ENCODE measurements at regions not wholly inside any gene's neighbourhood (a gene's known extent, or its start where the extent isn't known, plus 50 kb on each side); places are given as distances from the start of the nearest gene placed in this dataset.

DNA sequence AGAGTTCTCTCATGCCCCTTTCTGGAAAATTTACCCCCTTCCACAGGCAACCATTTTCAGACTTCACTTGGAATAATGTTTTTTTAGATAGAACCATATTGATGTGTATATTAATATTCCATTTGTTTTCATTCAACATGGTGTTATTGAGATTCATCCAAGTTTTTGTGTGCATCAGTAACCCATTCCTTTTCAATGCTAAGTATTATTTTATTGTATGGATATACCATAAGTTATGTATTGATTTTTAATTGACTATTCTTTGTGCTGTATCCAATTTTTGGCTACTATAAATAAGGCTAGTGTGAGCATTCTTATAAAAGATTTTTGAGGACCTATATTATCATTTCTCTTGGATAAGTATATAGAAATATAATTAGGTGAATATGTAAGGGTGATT lies 1025.7 kb downstream of the GRM8 start:
- TF ChIP-seq, protein P1, sequence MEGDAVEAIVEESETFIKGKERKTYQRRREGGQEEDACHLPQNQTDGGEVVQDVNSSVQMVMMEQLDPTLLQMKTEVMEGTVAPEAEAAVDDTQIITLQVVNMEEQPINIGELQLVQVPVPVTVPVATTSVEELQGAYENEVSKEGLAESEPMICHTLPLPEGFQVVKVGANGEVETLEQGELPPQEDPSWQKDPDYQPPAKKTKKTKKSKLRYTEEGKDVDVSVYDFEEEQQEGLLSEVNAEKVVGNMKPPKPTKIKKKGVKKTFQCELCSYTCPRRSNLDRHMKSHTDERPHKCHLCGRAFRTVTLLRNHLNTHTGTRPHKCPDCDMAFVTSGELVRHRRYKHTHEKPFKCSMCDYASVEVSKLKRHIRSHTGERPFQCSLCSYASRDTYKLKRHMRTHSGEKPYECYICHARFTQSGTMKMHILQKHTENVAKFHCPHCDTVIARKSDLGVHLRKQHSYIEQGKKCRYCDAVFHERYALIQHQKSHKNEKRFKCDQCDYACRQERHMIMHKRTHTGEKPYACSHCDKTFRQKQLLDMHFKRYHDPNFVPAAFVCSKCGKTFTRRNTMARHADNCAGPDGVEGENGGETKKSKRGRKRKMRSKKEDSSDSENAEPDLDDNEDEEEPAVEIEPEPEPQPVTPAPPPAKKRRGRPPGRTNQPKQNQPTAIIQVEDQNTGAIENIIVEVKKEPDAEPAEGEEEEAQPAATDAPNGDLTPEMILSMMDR (IDR thresholded peaks at IDR 0.05; ENCODE audit: control insufficient read depth, insufficient read depth, low read depth, low read length, missing control alignments) = no peak
- no peak for DNase-seq (ENCODE audit: low read depth)
- no peak overlapping the region for H3K4me3 ChIP-seq (ENCODE audit: control insufficient read depth, low read depth, low read length)

DNA sequence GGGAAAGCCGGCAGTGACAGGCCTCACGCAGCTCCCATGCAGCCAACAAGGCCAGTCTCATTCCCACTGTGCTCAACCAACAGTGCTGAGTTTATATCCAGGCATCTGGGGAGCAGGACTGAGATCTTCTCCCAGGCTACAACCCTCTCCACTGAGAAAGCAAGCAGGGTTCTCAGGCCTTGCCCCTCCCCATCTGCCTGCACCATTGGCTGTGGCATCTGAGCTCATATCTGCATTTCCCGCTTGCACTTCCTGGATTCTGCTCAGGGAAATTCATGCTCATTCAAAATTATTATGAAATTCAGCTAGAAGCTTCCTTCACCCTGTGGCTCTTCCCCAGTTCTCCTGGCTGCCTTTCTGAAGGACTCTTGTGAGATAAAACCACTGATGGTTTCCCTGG lies 1029.0 kb downstream of the GRM8 start:
- TF ChIP-seq, protein P1 (IDR thresholded peaks at IDR 0.05; ENCODE audit: control insufficient read depth, insufficient read depth, low read depth, low read length, missing control alignments) = no peak
- no peak overlapping the region for H3K4me3 ChIP-seq (ENCODE audit: control insufficient read depth, low read depth, low read length)
- DNase-seq (ENCODE audit: low read depth) = no peak

DNA sequence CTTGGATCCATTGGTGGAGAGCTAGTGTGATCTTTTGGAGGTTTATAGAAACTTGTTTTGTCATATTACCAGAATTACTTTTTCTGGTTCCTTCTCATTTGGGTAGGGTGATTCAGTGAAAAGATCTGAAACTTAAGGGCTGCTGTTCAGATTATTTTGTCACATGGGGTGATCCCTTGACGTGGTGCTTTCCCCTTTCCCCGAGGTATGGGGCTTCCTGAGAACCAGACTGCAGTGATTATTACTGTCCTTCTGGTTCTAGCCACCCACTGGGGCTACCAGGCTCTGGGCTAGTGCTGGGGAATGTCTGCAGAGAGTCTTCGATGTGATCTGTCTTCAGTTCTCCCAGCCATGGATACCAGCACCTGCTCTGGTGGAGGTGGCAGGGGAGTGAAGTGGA lies 1030.0 kb downstream of the GRM8 start:
- TF ChIP-seq, protein P1 (IDR thresholded peaks at IDR 0.05; ENCODE audit: control insufficient read depth, insufficient read depth, low read depth, low read length, missing control alignments) = no peak
- DNase-seq (ENCODE audit: low read depth) = no peak
- no peak overlapping the region for H3K4me3 ChIP-seq (ENCODE audit: control insufficient read depth, low read depth, low read length)

DNA sequence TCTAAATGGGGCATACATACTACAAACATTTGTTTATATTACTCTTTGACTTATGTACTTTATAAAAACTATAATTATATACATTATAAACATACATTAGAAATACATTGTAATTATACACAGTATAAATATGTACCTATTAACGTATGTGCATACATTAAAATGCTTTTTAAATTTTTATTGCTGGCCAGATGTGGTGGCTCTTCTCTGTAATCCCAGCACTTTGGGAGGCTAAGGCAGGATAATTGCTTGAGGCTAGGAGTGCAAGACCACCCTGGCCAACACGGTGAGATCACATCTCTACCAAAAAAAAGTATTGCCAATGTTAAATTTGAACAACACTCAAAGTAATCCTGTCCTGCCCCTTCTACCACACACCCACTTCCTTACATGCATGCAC lies 1037.0 kb downstream of the GRM8 start:
- TF ChIP-seq, protein P1 (IDR thresholded peaks at IDR 0.05; ENCODE audit: control insufficient read depth, insufficient read depth, low read depth, low read length, missing control alignments) = no peak
- no peak for DNase-seq (ENCODE audit: low read depth)
- no peak overlapping the region for H3K4me3 ChIP-seq (ENCODE audit: control insufficient read depth, low read depth, low read length)

DNA sequence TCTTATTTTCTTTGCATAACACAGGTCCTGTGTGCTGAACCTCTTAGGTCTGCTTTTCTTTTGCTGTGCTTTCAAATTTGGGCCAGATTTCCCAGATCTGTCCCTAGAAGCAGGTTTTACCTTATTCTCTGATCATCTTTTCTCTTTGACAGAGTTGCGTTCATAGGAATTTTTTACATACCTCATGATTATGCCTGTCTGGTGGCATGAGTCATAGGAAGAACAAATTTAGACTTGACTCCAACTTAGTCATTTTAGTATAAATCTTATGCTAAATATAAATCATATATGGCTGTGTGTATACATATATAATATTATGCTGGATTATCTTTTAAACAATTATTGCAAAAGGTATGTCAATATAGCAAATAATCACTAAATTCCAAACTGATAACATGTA lies 1038.9 kb downstream of the GRM8 start:
- TF ChIP-seq, protein P1 (IDR thresholded peaks at IDR 0.05; ENCODE audit: control insufficient read depth, insufficient read depth, low read depth, low read length, missing control alignments) = no peak
- DNase-seq (ENCODE audit: low read depth) = no peak
- H3K4me3 ChIP-seq (ENCODE audit: control insufficient read depth, low read depth, low read length) = no peak overlapping the region

DNA sequence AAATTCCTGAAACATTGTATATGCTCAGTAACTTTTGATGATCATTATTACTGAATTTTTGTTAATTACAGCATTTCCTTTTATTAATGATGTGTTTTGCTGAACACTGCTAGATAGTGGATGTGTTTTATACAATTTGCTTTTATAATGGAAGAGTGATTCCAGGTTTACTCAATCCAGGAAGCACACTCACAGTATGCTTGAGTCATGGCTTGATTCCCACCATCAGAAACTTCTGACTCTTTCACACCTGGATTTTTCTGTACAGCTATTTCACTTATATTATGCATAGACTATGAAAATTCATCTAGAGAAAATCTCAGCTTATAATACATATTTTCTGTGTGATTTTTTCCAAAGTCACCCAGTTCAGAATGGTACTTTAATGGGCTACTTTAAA lies 1040.9 kb downstream of the GRM8 start:
- TF ChIP-seq, protein P1 (IDR thresholded peaks at IDR 0.05; ENCODE audit: control insufficient read depth, insufficient read depth, low read depth, low read length, missing control alignments) = no peak
- H3K4me3 ChIP-seq (ENCODE audit: control insufficient read depth, low read depth, low read length) = no peak overlapping the region
- DNase-seq (ENCODE audit: low read depth) = no peak

DNA sequence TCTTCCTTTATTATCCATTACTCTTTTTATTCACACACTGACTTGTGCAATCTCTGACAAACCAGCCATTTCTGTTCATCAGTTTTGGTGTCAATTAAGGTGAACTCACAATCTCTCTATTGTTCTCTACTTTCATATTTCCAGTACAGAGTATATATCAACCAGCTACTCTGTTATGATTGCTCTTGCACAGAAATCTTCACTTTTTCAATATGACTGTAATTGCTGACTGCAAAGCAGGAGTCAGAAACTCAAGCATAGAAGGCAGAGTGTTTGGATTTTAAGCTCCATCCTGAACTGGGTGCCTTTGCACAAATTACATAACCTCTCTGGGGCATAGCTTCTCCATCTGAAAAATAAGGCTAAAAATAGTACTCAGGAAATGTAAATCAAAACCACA lies 1042.0 kb downstream of the GRM8 start:
- H3K4me3 ChIP-seq (ENCODE audit: control insufficient read depth, low read depth, low read length) = no peak overlapping the region
- TF ChIP-seq, protein P1 (IDR thresholded peaks at IDR 0.05; ENCODE audit: control insufficient read depth, insufficient read depth, low read depth, low read length, missing control alignments) = no peak
- no peak for DNase-seq (ENCODE audit: low read depth)

Measured in AG09309 (cell line).